GM12878 (cell line): ENCODE measurements at regions not wholly inside any gene's neighbourhood (a gene's known extent, or its start where the extent isn't known, plus 50 kb on each side); places are given as distances from the start of the nearest gene placed in this dataset.

Experiments
- ATAC-seq: fragments of 200-7000 bp; cut with Tn5 transposase; 3 replicates; pipeline ENCODE4 v1.9.1; 2020; ENCODE audit warnings: mild to moderate bottlenecking, moderate library complexity
- BruUV-seq: library from RNA; stranded (reverse); fragments of 400-500 nt; replicated peaks from 2 replicates; lab custom pipeline; 2021; lab: Mats Ljungman, UMichigan
- CTCF ChIA-PET: fragments of 300-600 bp; sonication (Branson Sonifier 250); formaldehyde crosslinking; extraction: SDS; loops from one replicate; lab custom pipeline; 2021; ENCODE audit warnings: inconsistent platforms; lab: Yijun Ruan, JAX
- POLR2A ChIA-PET: fragments of 350-600 bp; formaldehyde crosslinking; extraction: SDS; loops from one replicate; lab custom pipeline; 2021; ENCODE audit warnings: inconsistent platforms; lab: Charles Lee
- RAD21 ChIA-PET: fragments of 300-600 bp; sonication (Branson Sonifier 250); formaldehyde crosslinking; loops from one replicate; lab custom pipeline; 2023; ENCODE audit warnings: antibody characterized with exemption; ENCODE audit not compliant: unreplicated experiment; lab: Charles Lee
- SMC1A ChIA-PET: fragments of 300-600 bp; sonication (Branson Sonifier 250); formaldehyde crosslinking; loops from one replicate; lab custom pipeline; 2023; ENCODE audit not compliant: unreplicated experiment, uncharacterized antibody; lab: Charles Lee
- DNase-seq: peaks from one replicate; pipeline ENCODE4 v3.0.0-alpha.2; 2011; ENCODE audit warnings: low read depth, low spot score
- FAIRE-seq: peaks from 3 replicates; lab custom pipeline; 2011; peaks lifted over from hg19 to GRCh38; lab: Jason Lieb, UNC
- H2AFZ ChIP-seq: 2 replicates; pipeline ENCODE4 v1.6.0; 2011; ENCODE audit warnings: low read depth, low read length, control low read depth; ENCODE audit not compliant: control insufficient read depth
- H3K27ac ChIP-seq: 2 replicates; pipeline ENCODE4 v1.5.1; 2011; ENCODE audit warnings: control low read depth; ENCODE audit not compliant: control insufficient read depth, insufficient read depth
- H3K27me3 ChIP-seq, 2 experiments: replicated peaks in 1 of 2; 2 replicates each; pipeline versions ENCODE4 v1.6.0 to v1.6.1; 2011; ENCODE audit warnings: low read length in 1 of 2; ENCODE audit not compliant: control insufficient read depth in 2 of 2, insufficient read depth in 2 of 2
- H3K36me3 ChIP-seq, 2 experiments: 2 replicates each; pipeline ENCODE4 v1.5.1; 2011; ENCODE audit warnings: low read length in 1 of 2; ENCODE audit not compliant: control insufficient read depth in 2 of 2, insufficient read depth in 2 of 2
- H3K4me1 ChIP-seq: 2 replicates; pipeline ENCODE4 v1.6.1; 2011; ENCODE audit warnings: mild to moderate bottlenecking, low read length, moderate library complexity, mixed read lengths; ENCODE audit not compliant: control insufficient read depth, insufficient read depth
- H3K4me2 ChIP-seq: 2 replicates; pipeline ENCODE4 v1.6.0; 2011; ENCODE audit warnings: control low read depth; ENCODE audit not compliant: control insufficient read depth, insufficient read depth
- H3K4me3 ChIP-seq: fragments of 200-600 bp; sonication (generic); 2 replicates; pipeline ENCODE4 v1.5.1; 2016
- H3K79me2 ChIP-seq: 2 replicates; pipeline ENCODE4 v1.6.0; 2011; ENCODE audit warnings: low read length; ENCODE audit not compliant: control insufficient read depth, insufficient read depth
- H3K9ac ChIP-seq: 2 replicates; pipeline ENCODE4 v1.8.0; 2011; ENCODE audit warnings: low read length, control low read depth, mixed read lengths; ENCODE audit not compliant: control insufficient read depth, insufficient read depth
- H3K9me3 ChIP-seq: replicated peaks from 3 replicates; pipeline ENCODE4 v1.5.1; 2011; ENCODE audit warnings: mild to moderate bottlenecking, low read length; ENCODE audit not compliant: control insufficient read depth, insufficient read depth
- H4K20me1 ChIP-seq: 2 replicates; pipeline ENCODE4 v1.6.0; 2011; ENCODE audit not compliant: control insufficient read depth, insufficient read depth
- EED ChIP-seq: sonication (generic); IDR thresholded peaks from 2 replicates; pipeline ENCODE4 v1.6.1; 2016; ENCODE audit warnings: antibody characterized with exemption, low read depth
- ESRRA ChIP-seq: IDR thresholded peaks from 2 replicates; pipeline ENCODE4 v1.6.1; 2012; ENCODE audit warnings: mild to moderate bottlenecking, low read length, improper control_type of control experiment
- FOXK2 ChIP-seq: fragments of 450-650 bp; IDR thresholded peaks from 2 replicates; pipeline ENCODE4 v1.6.1; 2017; ENCODE audit warnings: mild to moderate bottlenecking, moderate library complexity
- KAT2A ChIP-seq: conservative IDR thresholded peaks from 2 replicates; pipeline ENCODE4 v1.6.1; 2011; ENCODE audit warnings: low read depth, low read length; ENCODE audit not compliant: control insufficient read depth
- KDM1A ChIP-seq: fragments of 200-600 bp; sonication (generic); IDR thresholded peaks from 2 replicates; pipeline ENCODE4 v1.6.1; 2016; ENCODE audit warnings: borderline replicate concordance
- MLLT1 ChIP-seq: fragments of 450-650 bp; IDR thresholded peaks from 2 replicates; pipeline ENCODE4 v1.6.1; 2016; ENCODE audit warnings: mild to moderate bottlenecking
- MXI1 ChIP-seq: fragments of 150-350 bp; IDR thresholded peaks from 2 replicates; pipeline ENCODE4 v1.6.1; 2011; ENCODE audit warnings: low read depth, mild to moderate bottlenecking, inconsistent platforms, low read length, improper control_type of control experiment
- NR2F1 ChIP-seq: fragments of 450-650 bp; conservative IDR thresholded peaks from 2 replicates; pipeline ENCODE4 v1.6.1; 2017; ENCODE audit warnings: mild to moderate bottlenecking
- PAX5 ChIP-seq: IDR thresholded peaks from 2 replicates; pipeline ENCODE4 v1.6.1; 2011; ENCODE audit warnings: low read depth, low read length, borderline replicate concordance
- PAX8 ChIP-seq: fragments of 450-650 bp; IDR thresholded peaks from 2 replicates; pipeline ENCODE4 v1.6.1; 2017; ENCODE audit warnings: mild to moderate bottlenecking, moderate library complexity
- RCOR1 ChIP-seq: conservative IDR thresholded peaks from 2 replicates; pipeline ENCODE4 v1.6.1; 2012; ENCODE audit warnings: low read depth, low read length, improper control_type of control experiment
- SIX5 ChIP-seq: IDR thresholded peaks from 2 replicates; pipeline ENCODE4 v1.6.1; 2011; ENCODE audit warnings: mild to moderate bottlenecking, low read depth, low read length, moderate library complexity; ENCODE audit not compliant: severe bottlenecking
- SMARCA5 ChIP-seq: fragments of 450-650 bp; IDR thresholded peaks from 2 replicates; pipeline ENCODE4 v1.6.1; 2017; ENCODE audit warnings: mild to moderate bottlenecking
- SP1 ChIP-seq: IDR thresholded peaks from one replicate; pipeline ENCODE4 v1.6.1; 2011; ENCODE audit warnings: low read depth, low read length
- YBX1 ChIP-seq: fragments of 450-650 bp; IDR thresholded peaks from 2 replicates; pipeline ENCODE4 v1.6.1; 2016; ENCODE audit warnings: antibody characterized with exemption
- YY1 ChIP-seq: IDR thresholded peaks from 2 replicates; pipeline ENCODE4 v1.6.1; 2011; ENCODE audit warnings: low read depth, mild to moderate bottlenecking, low read length
- ZNF207 ChIP-seq: fragments of 450-650 bp; IDR thresholded peaks from 2 replicates; pipeline ENCODE4 v1.6.1; 2014; ENCODE audit warnings: antibody characterized with exemption, mild to moderate bottlenecking, borderline replicate concordance
- ZNF592 ChIP-seq: fragments of 450-650 bp; IDR thresholded peaks from 2 replicates; pipeline ENCODE4 v1.6.1; 2017; ENCODE audit warnings: mild to moderate bottlenecking, moderate library complexity
- ZNF622 ChIP-seq: fragments of 450-650 bp; IDR thresholded peaks from 2 replicates; pipeline ENCODE4 v1.6.1; 2017; ENCODE audit warnings: mild to moderate bottlenecking, inconsistent platforms
- WGBS: methylation state at CpG from one replicate; pipeline ENCODE4 v1.1.6; 2016; ENCODE audit warnings: low lambda C conversion rate; ENCODE audit not compliant: insufficient replicate concordance, insufficient coverage; ENCODE audit errors: missing lambda C conversion rate; 5-methylcytosine and 5-hydroxymethylcytosine counted together
- in situ Hi-C: fragments of 300-500 bp; cut with MboI; formaldehyde crosslinking; loops from 9 replicates; pipeline ENCODE4 v1.14.3; 2018; ENCODE audit warnings: mixed read lengths
- intact Hi-C: fragments of 100-400 bp; cut with micrococcal nuclease; formaldehyde crosslinking; loops from one replicate; pipeline ENCODE4 v1.14.2; 2022; ENCODE audit not compliant: unreplicated experiment
- TF ChIP-seq, protein P1 (sequence below): fragments of 450-650 bp; IDR thresholded peaks from 2 replicates; pipeline ENCODE4 v1.6.1; 2017; ENCODE audit warnings: low read depth, mild to moderate bottlenecking, moderate library complexity

GRCh38 chr14:97442363-97442762, 645.2 kb downstream of the VRK1 start:
- Histone ChIP-seq H3K4me3 (no peak overlapping the region), H2AFZ (no peak overlapping the region), H3K27ac (peak overlapping the region; percentile 38), H3K9ac (no peak overlapping the region), H3K27me3 (no peaks in the 10 kb centered on the region), H3K36me3 (no peaks in the 10 kb centered on the region), H3K9me3 (no peaks in the 10 kb centered on the region; the same call in 2 of the 3 replicates), H3K4me1 (no peaks in the 10 kb centered on the region), H3K4me2 (no peak overlapping the region), H3K79me2 (no peaks in the 10 kb centered on the region), H4K20me1 (no peaks in the 10 kb centered on the region)
- in situ Hi-C loops (no loop called here), intact Hi-C loops (loop anchor here (1.0 to 2.0 kb wide), 3 partner anchors 30 to 136 kb away; no protein-coding TSS in a partner anchor)
- peak; percentile 67 for ATAC-seq
- peak; percentile 21 for DNase-seq
- RAD21 ChIA-PET: interaction anchor here (1.0 to 2.7 kb wide), 11 partner anchors 10 to 183 kb away, joined by 3 to 15 read pairs (median 3); no protein-coding TSS in a partner anchor
- WGBS: 87% methylated on average over 2 of the region's 2 CpGs
- SMC1A ChIA-PET: interaction anchor here (0.9 to 3.7 kb wide), 16 partner anchors 9 to 138 kb away, joined by 3 to 24 read pairs (median 4); no protein-coding TSS in a partner anchor
- no peak for FAIRE-seq
- POLR2A ChIA-PET: interaction anchor here (1.3 kb wide), 3 partner anchors 10 to 30 kb away, joined by 3 to 6 read pairs (median 4); no protein-coding TSS in a partner anchor
- CTCF ChIA-PET: interaction anchor here (1.3 to 1.8 kb wide), 3 partner anchors 10 to 144 kb away, joined by 3 to 7 read pairs (median 4); no protein-coding TSS in a partner anchor
- BruUV-seq: no TSS peak
- TF ChIP-seq FOXK2: no peak
- TF ChIP-seq KDM1A: no peak
- TF ChIP-seq ZNF207: no peak
- TF ChIP-seq KAT2A: no peak
- TF ChIP-seq YY1: no peak
- TF ChIP-seq ESRRA: no peak
- no peak for TF ChIP-seq ZNF622
- TF ChIP-seq ZNF592: no peak
- TF ChIP-seq PAX5: no peak; the same call in 1 of the 2 replicates
- peak; percentile 80 for TF ChIP-seq NR2F1
- no peak for TF ChIP-seq SMARCA5
- no peak for TF ChIP-seq SIX5
- TF ChIP-seq SP1: no peak
- TF ChIP-seq EED: peak; percentile 82
- no peak for TF ChIP-seq RCOR1
- TF ChIP-seq YBX1: no peak
- no peak for TF ChIP-seq PAX8
- TF ChIP-seq MXI1: no peak
- 0 out of 2 replicates have a peak, but pooled peaks have one; percentile 38 for TF ChIP-seq MLLT1
- TF ChIP-seq, protein P1, sequence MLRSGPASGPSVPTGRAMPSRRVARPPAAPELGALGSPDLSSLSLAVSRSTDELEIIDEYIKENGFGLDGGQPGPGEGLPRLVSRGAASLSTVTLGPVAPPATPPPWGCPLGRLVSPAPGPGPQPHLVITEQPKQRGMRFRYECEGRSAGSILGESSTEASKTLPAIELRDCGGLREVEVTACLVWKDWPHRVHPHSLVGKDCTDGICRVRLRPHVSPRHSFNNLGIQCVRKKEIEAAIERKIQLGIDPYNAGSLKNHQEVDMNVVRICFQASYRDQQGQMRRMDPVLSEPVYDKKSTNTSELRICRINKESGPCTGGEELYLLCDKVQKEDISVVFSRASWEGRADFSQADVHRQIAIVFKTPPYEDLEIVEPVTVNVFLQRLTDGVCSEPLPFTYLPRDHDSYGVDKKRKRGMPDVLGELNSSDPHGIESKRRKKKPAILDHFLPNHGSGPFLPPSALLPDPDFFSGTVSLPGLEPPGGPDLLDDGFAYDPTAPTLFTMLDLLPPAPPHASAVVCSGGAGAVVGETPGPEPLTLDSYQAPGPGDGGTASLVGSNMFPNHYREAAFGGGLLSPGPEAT: peak; percentile 44; the same call in 1 of the 2 replicates
